ENCODE measurements at regions not wholly inside any gene's neighbourhood (a gene's known extent, or its start where the extent isn't known, plus 50 kb on each side); places are given as distances from the start of the nearest gene placed in this dataset.
"Not testable (repeated sequence)": the region's sequence is repeated elsewhere in the genome, so short reads cannot be mapped to it uniquely, and the experiment has no call there.

GRCh38 chr2:52077159-52077558 is 1045.2 kb upstream of the NRXN1 start:
- FAIRE-seq = no peak

GRCh38 chr2:52074130-52074719 is 1042.3 kb upstream of the NRXN1 start:
- FAIRE-seq = peak; percentile 72

GRCh38 chr2:52072949-52073348 is 1041.0 kb upstream of the NRXN1 start:
- FAIRE-seq = no peak

GRCh38 chr2:52070665-52071064 is 1038.7 kb upstream of the NRXN1 start:
- no peak for FAIRE-seq

- no peak for FAIRE-seq
Measured at GRCh38 chr2:52064234-52064633, 1032.3 kb upstream of the NRXN1 start.

GRCh38 chr2:52054824-52055223 is 1022.9 kb upstream of the NRXN1 start:
- FAIRE-seq = no peak

- FAIRE-seq = no peak
Measured at GRCh38 chr2:52036853-52037252, 1004.9 kb upstream of the NRXN1 start.

- no peak for FAIRE-seq
Measured at GRCh38 chr2:52036024-52036423, 1004.1 kb upstream of the NRXN1 start.

GRCh38 chr2:52035391-52035790 is 1003.5 kb upstream of the NRXN1 start:
- FAIRE-seq = no peak

- FAIRE-seq = no peak
Measured at GRCh38 chr2:52034706-52035105, 1002.8 kb upstream of the NRXN1 start.

- no peak for FAIRE-seq
Measured at GRCh38 chr2:52022006-52022405, 990.1 kb upstream of the NRXN1 start.

GRCh38 chr2:52017646-52018235 is 985.8 kb upstream of the NRXN1 start:
- no peak for FAIRE-seq

- FAIRE-seq = not testable (repeated sequence)
Measured at GRCh38 chr2:52006821-52007366, 975.0 kb upstream of the NRXN1 start.

GRCh38 chr2:52000151-52000855 is 968.4 kb upstream of the NRXN1 start:
- FAIRE-seq = no peak

GRCh38 chr2:51998890-51999289 is 967.0 kb upstream of the NRXN1 start:
- no peak for FAIRE-seq

- no peak for FAIRE-seq
Measured at GRCh38 chr2:51997571-51997970, 965.6 kb upstream of the NRXN1 start.

- no peak for FAIRE-seq
Measured at GRCh38 chr2:51995293-51995692, 963.4 kb upstream of the NRXN1 start.

- no peak for FAIRE-seq
Measured at GRCh38 chr2:51994123-51994763, 962.3 kb upstream of the NRXN1 start.

GRCh38 chr2:51990684-51991083 is 958.8 kb upstream of the NRXN1 start:
- no peak for FAIRE-seq

- FAIRE-seq = no peak
Measured at GRCh38 chr2:51986101-51986500, 954.2 kb upstream of the NRXN1 start.

- FAIRE-seq = peak; percentile 83
Measured at GRCh38 chr2:51981783-51982182, 949.9 kb upstream of the NRXN1 start.

- no peak for FAIRE-seq
Measured at GRCh38 chr2:51976623-51977022, 944.7 kb upstream of the NRXN1 start.

GRCh38 chr2:51971136-51971535 is 939.2 kb upstream of the NRXN1 start:
- FAIRE-seq = no peak

GRCh38 chr2:51969347-51969746 is 937.4 kb upstream of the NRXN1 start:
- no peak for FAIRE-seq

All from islet of Langerhans (tissue), 1 donor.